Ishikawa (cell line): ENCODE measurements at regions not wholly inside any gene's neighbourhood (a gene's known extent, or its start where the extent isn't known, plus 50 kb on each side); places are given as distances from the start of the nearest gene placed in this dataset.

Experiments
- CEBPB ChIP-seq: IDR thresholded peaks from 2 replicates; pipeline ENCODE4 v1.6.1; 2012
- CREB1 ChIP-seq: IDR thresholded peaks from 2 replicates; pipeline ENCODE4 v1.6.1; 2012; ENCODE audit warnings: low read depth
- EGR1 ChIP-seq: IDR thresholded peaks from 2 replicates; pipeline ENCODE4 v1.6.1; 2012
- EP300 ChIP-seq: IDR thresholded peaks from 2 replicates; pipeline ENCODE4 v1.6.1; 2012; ENCODE audit warnings: borderline replicate concordance
- FOXM1 ChIP-seq: IDR thresholded peaks from 2 replicates; pipeline ENCODE4 v1.6.1; 2012; ENCODE audit warnings: low read depth, borderline replicate concordance
- NFIC ChIP-seq: IDR thresholded peaks from 2 replicates; pipeline ENCODE4 v1.6.1; 2012
- RAD21 ChIP-seq: IDR thresholded peaks from 2 replicates; pipeline ENCODE4 v1.6.1; 2012; ENCODE audit warnings: low read depth
- TAF1 ChIP-seq: IDR thresholded peaks from 2 replicates; pipeline ENCODE4 v1.6.1; 2012; ENCODE audit warnings: low read depth, mild to moderate bottlenecking
- TCF12 ChIP-seq: IDR thresholded peaks from 2 replicates; pipeline ENCODE4 v1.6.1; 2012; ENCODE audit warnings: low read depth
- TEAD4 ChIP-seq: IDR thresholded peaks from 2 replicates; pipeline ENCODE4 v1.6.1; 2012
- YY1 ChIP-seq: IDR thresholded peaks from 2 replicates; pipeline ENCODE4 v1.6.1; 2012; ENCODE audit warnings: low read depth
- ZBTB7A ChIP-seq: IDR thresholded peaks from 2 replicates; pipeline ENCODE4 v1.6.1; 2012; ENCODE audit warnings: low read depth
- TF ChIP-seq, protein P1 (sequence below): IDR thresholded peaks from 2 replicates; pipeline ENCODE4 v1.6.1; 2012
- TF ChIP-seq, protein P2 (sequence below): IDR thresholded peaks from 2 replicates; pipeline ENCODE4 v1.6.1; 2012; ENCODE audit warnings: low read depth, mild to moderate bottlenecking
- TF ChIP-seq, protein P3 (sequence below): IDR thresholded peaks from 2 replicates; pipeline ENCODE4 v1.6.1; 2012

DNA sequence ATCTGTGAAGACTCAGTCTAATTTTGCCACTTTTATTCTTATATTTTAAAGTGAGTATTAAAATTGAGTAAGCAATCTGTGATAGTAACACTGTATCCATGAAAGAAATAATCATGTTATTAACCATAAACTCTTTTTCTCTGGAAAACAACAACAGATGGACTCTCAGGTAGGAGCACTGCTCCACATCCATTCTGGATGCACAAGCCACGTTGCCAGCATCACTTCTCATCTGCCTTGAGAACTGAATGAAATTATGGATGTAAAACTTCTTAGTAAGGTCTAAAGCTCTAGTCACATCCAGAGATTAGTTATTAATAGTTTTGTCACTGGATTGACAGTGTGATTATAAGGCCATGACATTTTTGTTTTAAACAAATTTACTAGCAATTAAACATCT is 489.1 kb upstream of the SYT1 start:
- no peak for TF ChIP-seq TEAD4
- no peak for TF ChIP-seq EP300
- TF ChIP-seq EGR1, result no peak
- TF ChIP-seq, protein P1, sequence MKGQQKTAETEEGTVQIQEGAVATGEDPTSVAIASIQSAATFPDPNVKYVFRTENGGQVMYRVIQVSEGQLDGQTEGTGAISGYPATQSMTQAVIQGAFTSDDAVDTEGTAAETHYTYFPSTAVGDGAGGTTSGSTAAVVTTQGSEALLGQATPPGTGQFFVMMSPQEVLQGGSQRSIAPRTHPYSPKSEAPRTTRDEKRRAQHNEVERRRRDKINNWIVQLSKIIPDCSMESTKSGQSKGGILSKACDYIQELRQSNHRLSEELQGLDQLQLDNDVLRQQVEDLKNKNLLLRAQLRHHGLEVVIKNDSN, result no peak
- TF ChIP-seq CREB1, result no peak
- TF ChIP-seq, protein P2, sequence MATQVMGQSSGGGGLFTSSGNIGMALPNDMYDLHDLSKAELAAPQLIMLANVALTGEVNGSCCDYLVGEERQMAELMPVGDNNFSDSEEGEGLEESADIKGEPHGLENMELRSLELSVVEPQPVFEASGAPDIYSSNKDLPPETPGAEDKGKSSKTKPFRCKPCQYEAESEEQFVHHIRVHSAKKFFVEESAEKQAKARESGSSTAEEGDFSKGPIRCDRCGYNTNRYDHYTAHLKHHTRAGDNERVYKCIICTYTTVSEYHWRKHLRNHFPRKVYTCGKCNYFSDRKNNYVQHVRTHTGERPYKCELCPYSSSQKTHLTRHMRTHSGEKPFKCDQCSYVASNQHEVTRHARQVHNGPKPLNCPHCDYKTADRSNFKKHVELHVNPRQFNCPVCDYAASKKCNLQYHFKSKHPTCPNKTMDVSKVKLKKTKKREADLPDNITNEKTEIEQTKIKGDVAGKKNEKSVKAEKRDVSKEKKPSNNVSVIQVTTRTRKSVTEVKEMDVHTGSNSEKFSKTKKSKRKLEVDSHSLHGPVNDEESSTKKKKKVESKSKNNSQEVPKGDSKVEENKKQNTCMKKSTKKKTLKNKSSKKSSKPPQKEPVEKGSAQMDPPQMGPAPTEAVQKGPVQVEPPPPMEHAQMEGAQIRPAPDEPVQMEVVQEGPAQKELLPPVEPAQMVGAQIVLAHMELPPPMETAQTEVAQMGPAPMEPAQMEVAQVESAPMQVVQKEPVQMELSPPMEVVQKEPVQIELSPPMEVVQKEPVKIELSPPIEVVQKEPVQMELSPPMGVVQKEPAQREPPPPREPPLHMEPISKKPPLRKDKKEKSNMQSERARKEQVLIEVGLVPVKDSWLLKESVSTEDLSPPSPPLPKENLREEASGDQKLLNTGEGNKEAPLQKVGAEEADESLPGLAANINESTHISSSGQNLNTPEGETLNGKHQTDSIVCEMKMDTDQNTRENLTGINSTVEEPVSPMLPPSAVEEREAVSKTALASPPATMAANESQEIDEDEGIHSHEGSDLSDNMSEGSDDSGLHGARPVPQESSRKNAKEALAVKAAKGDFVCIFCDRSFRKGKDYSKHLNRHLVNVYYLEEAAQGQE, result no peak
- no peak for TF ChIP-seq NFIC
- no peak for TF ChIP-seq RAD21
- TF ChIP-seq TCF12, result no peak
- no peak for TF ChIP-seq ZBTB7A
- TF ChIP-seq YY1, result no peak
- TF ChIP-seq, protein P3, sequence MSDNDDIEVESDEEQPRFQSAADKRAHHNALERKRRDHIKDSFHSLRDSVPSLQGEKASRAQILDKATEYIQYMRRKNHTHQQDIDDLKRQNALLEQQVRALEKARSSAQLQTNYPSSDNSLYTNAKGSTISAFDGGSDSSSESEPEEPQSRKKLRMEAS, result no peak

DNA sequence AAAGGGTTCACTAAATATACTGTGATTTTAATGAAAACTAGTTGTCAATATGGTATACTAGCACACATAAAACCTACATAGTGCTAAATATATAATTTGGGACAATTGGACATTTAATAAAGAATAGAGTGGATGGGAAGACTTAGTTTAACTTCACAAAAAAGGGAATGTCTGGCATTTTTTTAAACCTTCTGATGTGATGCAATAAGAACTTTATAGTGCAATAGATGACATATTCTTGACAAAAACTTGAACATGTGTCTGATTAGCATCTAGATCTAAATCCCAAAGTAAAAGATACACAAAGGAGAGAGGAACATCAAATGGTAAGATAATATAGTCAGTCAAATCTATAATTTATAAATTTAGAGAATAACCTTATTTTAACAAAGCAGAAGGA is 488.3 kb upstream of the SYT1 start:
- no peak for TF ChIP-seq YY1
- TF ChIP-seq TAF1, result no peak
- no peak for TF ChIP-seq ZBTB7A
- no peak for TF ChIP-seq RAD21
- TF ChIP-seq, protein P2, result no peak
- TF ChIP-seq, protein P1, result no peak
- no peak for TF ChIP-seq FOXM1
- no peak for TF ChIP-seq EP300

DNA sequence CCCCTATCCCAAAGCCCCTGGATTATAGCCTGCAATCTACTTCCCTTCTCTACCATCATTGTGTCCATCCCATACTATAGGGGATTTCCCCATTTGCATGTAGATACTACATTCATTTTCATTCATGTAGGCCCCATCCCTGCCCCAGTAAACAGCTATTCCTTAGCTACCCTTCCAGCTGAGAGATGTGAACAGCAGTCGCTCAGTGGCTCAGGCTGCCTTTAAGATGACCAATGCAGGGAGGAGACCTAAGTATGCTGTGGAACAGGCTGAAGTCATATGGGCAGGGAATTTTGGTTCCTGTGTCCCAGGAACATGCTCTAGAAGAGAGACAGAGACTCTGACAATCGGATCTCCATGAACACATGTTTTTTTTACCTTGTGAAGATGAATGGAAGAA is 481.2 kb upstream of the SYT1 start:
- TF ChIP-seq, protein P2, result no peak
- TF ChIP-seq RAD21 (no peak), ZBTB7A (no peak), YY1 (no peak), CREB1 (no peak), FOXM1 (no peak), NFIC (no peak), CEBPB (no peak), TCF12 (no peak), TEAD4 (no peak), EGR1 (no peak), EP300 (no peak)
- TF ChIP-seq, protein P3, result no peak
- TF ChIP-seq, protein P1, result no peak

DNA sequence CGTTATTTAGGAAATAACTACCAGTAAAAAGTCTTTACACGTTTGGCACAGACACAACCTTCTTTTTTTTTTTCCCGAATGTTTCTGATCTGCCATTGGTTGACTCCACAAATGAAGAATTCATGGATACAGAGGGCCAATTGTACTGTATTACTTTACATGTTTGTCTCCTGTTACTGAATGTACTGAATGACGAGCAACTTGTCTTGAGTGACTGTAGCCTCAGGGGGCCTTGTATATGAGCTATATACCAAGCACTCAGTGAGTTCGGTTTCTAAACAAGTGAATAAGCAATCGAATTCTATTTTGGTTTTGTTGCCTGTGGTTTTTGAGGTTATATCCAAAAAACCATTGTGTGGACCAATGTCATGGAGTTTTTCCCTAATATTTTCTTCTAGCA is 480.0 kb upstream of the SYT1 start:
- TF ChIP-seq TAF1 (no peak), TCF12 (no peak), EP300 (no peak), CEBPB (no peak), FOXM1 (no peak), CREB1 (no peak), ZBTB7A (no peak), TEAD4 (no peak), RAD21 (no peak)
- TF ChIP-seq, protein P1, result no peak
- TF ChIP-seq, protein P3, result no peak
